Testis (tissue), 2 donors: ENCODE measurements at regions not wholly inside any gene's neighbourhood (a gene's known extent, or its start where the extent isn't known, plus 50 kb on each side); places are given as distances from the start of the nearest gene placed in this dataset.

Source experiments
- POLR2A ChIP-seq: fragments of 450-650 bp; IDR thresholded peaks from one replicate; pipeline ENCODE4 v1.6.1; 2017; ENCODE audit warnings: antibody characterized with exemption, mild to moderate bottlenecking, moderate library complexity
- TF ChIP-seq, protein P1 (sequence below), 3 experiments: fragments of 450-650 bp in 2 of 3; fragments of 200-600 bp in 1 of 3; sonication (generic) in 1 of 3; IDR thresholded peaks; one replicate each; pipeline ENCODE4 v1.5.1; 2016 to 2019; ENCODE audit warnings: antibody characterized with exemption in 3 of 3, mild to moderate bottlenecking in 2 of 3, moderate library complexity in 1 of 3

DNA sequence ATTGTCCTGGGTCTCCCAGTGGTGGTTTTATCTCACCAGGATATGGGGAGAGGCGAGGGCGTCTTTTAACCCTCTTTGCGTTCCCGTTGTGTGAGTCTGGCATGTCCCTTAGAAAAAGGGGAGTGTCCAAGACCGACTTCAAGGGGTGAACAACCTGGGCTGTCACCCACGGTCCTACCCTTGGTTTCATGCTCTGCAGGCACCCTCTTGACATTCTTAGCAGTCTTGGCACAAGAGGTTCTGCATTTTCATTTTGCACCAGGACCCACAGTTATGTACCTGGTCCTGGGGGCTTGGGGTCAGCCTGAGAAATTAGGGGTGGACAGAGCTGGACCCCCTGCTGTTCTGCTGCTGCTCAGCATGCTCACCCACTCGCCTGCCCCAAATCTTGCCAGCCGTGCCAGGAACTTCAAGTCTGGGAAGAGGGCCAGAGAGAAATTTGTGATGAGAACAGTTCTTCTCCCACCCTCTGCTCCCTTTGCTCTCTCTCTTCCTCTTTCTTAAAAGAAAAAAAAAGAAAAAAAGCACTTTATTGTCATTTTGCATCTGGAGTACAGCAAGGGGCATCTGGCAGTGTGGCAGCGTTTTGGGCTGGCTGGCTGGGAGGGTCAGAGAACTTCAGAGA is 471.2 kb downstream of the MIAT start:
- TF ChIP-seq, protein P1, sequence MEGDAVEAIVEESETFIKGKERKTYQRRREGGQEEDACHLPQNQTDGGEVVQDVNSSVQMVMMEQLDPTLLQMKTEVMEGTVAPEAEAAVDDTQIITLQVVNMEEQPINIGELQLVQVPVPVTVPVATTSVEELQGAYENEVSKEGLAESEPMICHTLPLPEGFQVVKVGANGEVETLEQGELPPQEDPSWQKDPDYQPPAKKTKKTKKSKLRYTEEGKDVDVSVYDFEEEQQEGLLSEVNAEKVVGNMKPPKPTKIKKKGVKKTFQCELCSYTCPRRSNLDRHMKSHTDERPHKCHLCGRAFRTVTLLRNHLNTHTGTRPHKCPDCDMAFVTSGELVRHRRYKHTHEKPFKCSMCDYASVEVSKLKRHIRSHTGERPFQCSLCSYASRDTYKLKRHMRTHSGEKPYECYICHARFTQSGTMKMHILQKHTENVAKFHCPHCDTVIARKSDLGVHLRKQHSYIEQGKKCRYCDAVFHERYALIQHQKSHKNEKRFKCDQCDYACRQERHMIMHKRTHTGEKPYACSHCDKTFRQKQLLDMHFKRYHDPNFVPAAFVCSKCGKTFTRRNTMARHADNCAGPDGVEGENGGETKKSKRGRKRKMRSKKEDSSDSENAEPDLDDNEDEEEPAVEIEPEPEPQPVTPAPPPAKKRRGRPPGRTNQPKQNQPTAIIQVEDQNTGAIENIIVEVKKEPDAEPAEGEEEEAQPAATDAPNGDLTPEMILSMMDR (IDR thresholded peaks at IDR 0.05) = no peak
- no peak for TF ChIP-seq POLR2A
